HL-60 (cell line): ENCODE measurements at regions not wholly inside any gene's neighbourhood (a gene's known extent, or its start where the extent isn't known, plus 50 kb on each side); places are given as distances from the start of the nearest gene placed in this dataset.

Experiments
- DNase-seq, 2 experiments: peaks; one replicate each; pipeline ENCODE4 v3.0.0-alpha.2; 2010 to 2020; ENCODE audit warnings: low read depth in 1 of 2, low spot score in 1 of 2
- H3K27ac ChIP-seq: fragments of 250-450 bp; sonication (Bioruptor Pico); replicated peaks from 2 replicates; pipeline ENCODE4 v1.5.1; 2020; ENCODE audit warnings: mild to moderate bottlenecking, moderate library complexity
- H3K27me3 ChIP-seq: fragments of 250-450 bp; sonication (Bioruptor Pico); 2 replicates; pipeline ENCODE4 v1.5.1; 2021; ENCODE audit warnings: mild to moderate bottlenecking, moderate library complexity; ENCODE audit not compliant: insufficient read depth, poor library complexity, severe bottlenecking
- H3K4me3 ChIP-seq: replicated peaks from 2 replicates; pipeline ENCODE4 v1.5.1; 2011; ENCODE audit warnings: mild to moderate bottlenecking, control low read depth, low read length; ENCODE audit not compliant: insufficient read depth
- GABPA ChIP-seq: IDR thresholded peaks from 2 replicates; pipeline ENCODE4 v1.6.1; 2012; ENCODE audit warnings: low read depth
- POLR2AphosphoS5 ChIP-seq: IDR thresholded peaks from 2 replicates; pipeline ENCODE4 v1.6.1; 2012; ENCODE audit warnings: low read depth
- SPI1 ChIP-seq: IDR thresholded peaks from 2 replicates; pipeline ENCODE4 v1.6.1; 2012; ENCODE audit warnings: low read depth, mild to moderate bottlenecking, borderline replicate concordance
- TF ChIP-seq, protein P1 (sequence below): IDR thresholded peaks from 2 replicates; pipeline ENCODE4 v1.6.1; 2012; ENCODE audit warnings: low read depth; ENCODE audit not compliant: insufficient replicate concordance
- TF ChIP-seq, protein P2 (sequence below): IDR thresholded peaks from one replicate; pipeline ENCODE4 v1.5.1; 2011; ENCODE audit warnings: low read length, control low read depth, inconsistent platforms; ENCODE audit not compliant: insufficient read depth

DNA sequence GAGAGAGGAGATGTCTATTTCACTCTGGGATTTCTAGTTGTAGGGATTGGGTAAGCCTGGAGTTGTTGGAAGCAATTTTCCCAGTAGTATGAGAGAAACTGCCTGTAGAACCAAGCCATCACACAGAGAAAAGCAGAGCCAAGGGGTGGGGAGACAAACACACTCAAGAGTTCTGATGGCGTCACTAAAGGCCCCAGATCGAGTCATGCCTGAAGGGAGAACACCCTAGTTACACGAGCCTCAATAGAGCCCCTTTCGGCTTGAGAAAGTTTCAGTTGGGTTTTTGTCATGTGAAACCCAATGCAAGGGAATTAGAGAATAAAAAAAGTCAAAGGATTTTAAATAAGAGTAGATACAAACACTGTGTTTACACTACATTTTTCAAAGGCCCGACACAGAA, 66.1 kb upstream of the PFN2 start:
- Histone ChIP-seq H3K27me3 (no peaks in the 10 kb centered on the region), H3K4me3 (no peak overlapping the region), H3K27ac (no peak overlapping the region)
- no peak for DNase-seq
- TF ChIP-seq, protein P1, sequence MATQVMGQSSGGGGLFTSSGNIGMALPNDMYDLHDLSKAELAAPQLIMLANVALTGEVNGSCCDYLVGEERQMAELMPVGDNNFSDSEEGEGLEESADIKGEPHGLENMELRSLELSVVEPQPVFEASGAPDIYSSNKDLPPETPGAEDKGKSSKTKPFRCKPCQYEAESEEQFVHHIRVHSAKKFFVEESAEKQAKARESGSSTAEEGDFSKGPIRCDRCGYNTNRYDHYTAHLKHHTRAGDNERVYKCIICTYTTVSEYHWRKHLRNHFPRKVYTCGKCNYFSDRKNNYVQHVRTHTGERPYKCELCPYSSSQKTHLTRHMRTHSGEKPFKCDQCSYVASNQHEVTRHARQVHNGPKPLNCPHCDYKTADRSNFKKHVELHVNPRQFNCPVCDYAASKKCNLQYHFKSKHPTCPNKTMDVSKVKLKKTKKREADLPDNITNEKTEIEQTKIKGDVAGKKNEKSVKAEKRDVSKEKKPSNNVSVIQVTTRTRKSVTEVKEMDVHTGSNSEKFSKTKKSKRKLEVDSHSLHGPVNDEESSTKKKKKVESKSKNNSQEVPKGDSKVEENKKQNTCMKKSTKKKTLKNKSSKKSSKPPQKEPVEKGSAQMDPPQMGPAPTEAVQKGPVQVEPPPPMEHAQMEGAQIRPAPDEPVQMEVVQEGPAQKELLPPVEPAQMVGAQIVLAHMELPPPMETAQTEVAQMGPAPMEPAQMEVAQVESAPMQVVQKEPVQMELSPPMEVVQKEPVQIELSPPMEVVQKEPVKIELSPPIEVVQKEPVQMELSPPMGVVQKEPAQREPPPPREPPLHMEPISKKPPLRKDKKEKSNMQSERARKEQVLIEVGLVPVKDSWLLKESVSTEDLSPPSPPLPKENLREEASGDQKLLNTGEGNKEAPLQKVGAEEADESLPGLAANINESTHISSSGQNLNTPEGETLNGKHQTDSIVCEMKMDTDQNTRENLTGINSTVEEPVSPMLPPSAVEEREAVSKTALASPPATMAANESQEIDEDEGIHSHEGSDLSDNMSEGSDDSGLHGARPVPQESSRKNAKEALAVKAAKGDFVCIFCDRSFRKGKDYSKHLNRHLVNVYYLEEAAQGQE, result no peak
- TF ChIP-seq, protein P2, sequence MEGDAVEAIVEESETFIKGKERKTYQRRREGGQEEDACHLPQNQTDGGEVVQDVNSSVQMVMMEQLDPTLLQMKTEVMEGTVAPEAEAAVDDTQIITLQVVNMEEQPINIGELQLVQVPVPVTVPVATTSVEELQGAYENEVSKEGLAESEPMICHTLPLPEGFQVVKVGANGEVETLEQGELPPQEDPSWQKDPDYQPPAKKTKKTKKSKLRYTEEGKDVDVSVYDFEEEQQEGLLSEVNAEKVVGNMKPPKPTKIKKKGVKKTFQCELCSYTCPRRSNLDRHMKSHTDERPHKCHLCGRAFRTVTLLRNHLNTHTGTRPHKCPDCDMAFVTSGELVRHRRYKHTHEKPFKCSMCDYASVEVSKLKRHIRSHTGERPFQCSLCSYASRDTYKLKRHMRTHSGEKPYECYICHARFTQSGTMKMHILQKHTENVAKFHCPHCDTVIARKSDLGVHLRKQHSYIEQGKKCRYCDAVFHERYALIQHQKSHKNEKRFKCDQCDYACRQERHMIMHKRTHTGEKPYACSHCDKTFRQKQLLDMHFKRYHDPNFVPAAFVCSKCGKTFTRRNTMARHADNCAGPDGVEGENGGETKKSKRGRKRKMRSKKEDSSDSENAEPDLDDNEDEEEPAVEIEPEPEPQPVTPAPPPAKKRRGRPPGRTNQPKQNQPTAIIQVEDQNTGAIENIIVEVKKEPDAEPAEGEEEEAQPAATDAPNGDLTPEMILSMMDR, result no peak
- TF ChIP-seq GABPA (no peak), SPI1 (no peak), POLR2AphosphoS5 (no peak)

DNA sequence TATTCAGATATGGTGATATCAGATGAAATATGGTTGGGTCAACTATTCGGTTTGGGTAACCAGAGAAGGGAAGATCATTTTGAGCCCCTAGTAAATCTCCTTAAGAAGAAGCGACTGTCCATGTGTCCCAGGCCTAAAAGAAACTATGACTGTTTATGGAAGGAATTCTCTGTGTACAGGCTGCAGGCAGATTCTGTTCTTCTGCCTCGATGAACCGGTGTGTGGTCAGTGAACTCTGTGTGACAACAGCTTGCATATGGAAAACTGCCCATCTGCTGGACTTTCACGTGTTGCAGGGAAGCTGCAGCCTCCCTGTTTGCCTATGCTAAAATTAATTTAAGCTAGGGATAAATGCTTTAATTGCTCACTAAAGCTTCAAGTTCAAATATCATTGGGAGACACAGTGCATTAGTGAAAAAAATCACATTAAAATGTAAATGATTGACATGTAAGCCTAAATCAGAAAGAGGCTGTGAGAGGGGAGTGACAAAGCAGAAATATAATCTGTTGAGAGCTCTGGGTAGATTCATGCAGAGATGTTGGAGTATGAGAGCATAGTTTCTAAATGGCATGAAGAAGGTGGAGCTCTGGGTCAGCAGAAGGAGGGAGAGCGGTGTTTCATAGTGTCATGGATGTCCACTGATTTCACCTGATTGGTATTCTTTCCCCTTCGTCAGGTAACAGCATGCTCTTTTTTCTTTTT, 65.4 kb upstream of the PFN2 start:
- no peak for DNase-seq
- Histone ChIP-seq H3K27me3 (no peaks in the 10 kb centered on the region), H3K27ac (no peak overlapping the region), H3K4me3 (no peak overlapping the region)
- TF ChIP-seq GABPA (no peak), POLR2AphosphoS5 (no peak), SPI1 (no peak)
- TF ChIP-seq, protein P1, result no peak
- TF ChIP-seq, protein P2, result no peak

DNA sequence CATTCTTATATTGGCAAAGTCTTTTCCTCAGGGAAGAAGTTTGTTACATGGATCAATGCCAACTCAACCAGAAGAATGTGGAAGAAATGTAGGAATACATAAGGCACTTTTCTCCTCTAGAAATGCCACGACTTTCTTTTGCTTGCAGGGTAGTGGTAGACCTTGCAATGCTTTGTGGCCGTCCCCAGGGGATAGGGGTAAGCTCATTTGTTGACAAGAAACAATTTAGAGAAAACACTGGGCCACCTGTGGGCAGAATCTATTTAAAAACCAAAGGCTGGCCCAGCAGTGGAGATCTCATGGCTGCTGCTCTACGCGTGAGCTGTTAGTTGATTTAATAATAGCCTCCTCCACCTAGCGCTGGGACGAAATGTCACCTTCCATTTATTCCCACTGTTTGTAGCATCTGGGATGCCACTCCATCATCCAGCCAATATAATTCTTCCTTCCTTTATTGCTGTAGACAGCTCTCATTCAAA, 64.6 kb upstream of the PFN2 start:
- TF ChIP-seq, protein P1, result no peak
- TF ChIP-seq POLR2AphosphoS5 (no peak), GABPA (no peak), SPI1 (no peak)
- TF ChIP-seq, protein P2, result no peak
- H3K27me3 ChIP-seq, result no peaks in the 10 kb centered on the region
- H3K27ac ChIP-seq, result no peak overlapping the region
- no peak for DNase-seq
- H3K4me3 ChIP-seq, result no peak overlapping the region
